NCI-H524 treated with DMSO at 0.1 percent for 48 hours (cell line): ENCODE measurements at regions not wholly inside any gene's neighbourhood (a gene's known extent, or its start where the extent isn't known, plus 50 kb on each side); places are given as distances from the start of the nearest gene placed in this dataset.

Experiments
- DNase-seq: peaks from one replicate; lab custom pipeline; 2025; lab: John Stamatoyannopoulos, UW

DNA sequence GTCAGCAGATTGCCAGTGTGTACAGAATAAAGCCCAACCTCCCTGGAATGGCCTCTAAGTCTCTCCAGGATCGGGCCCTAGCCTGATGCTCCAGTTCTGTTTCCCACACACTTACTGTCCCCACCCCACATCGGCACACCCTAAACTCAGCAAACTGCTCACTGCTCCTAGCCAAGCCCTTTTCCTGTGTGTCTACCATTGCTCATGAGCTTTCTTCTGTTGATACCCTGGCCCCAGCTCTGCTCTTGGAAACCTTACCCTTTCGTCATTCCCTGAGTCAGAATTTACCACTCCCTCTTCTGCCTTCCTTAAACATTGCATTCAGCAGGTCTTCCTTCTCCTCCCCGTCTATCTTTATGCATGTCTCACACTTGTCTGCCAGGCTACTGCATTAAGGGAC lies 158.9 kb downstream of the TMX1 start:
- no peak for DNase-seq

- no peak for DNase-seq
Measured at GRCh38 chr14:51400139-51400538, 160.1 kb downstream of the TMX1 start.

DNA sequence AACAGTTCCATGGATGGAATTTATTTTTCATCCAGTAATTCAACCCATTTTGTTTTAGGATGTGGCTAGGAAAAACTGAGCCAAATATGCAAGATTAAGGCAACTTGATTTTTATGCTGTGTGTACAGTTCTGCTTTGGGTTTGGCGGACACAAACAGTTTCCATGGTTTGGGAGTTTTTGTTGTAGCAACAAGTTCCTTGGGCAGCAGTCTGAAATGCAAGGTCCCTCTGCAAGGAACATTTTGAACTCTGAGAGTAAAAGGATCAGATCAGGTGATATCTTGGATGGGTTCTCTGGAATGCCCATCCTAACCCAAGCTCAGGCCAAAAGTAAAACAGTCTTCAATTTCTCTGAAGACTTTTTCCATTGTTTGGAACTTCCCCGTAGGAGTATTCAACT lies 161.2 kb downstream of the TMX1 start:
- no peak for DNase-seq

DNA sequence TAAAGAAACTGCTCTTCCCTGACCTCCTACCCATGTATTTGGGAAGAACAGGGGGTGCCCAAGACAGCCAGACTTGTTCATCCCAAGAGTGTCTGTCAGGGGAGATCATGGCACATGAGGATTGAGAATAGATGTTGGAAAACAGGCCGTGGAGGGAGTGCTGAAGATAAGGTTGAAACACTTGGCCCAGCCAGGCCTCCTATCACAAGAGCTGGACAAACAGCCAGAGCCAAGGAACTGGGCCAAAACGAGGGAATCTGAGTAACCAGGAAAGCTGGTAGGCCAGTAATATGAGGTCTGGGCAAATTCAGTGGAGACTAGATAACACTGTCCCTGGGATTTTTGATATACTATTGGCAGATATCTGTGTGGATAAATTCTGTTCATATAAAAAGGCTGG lies 161.7 kb downstream of the TMX1 start:
- DNase-seq: no peak

DNA sequence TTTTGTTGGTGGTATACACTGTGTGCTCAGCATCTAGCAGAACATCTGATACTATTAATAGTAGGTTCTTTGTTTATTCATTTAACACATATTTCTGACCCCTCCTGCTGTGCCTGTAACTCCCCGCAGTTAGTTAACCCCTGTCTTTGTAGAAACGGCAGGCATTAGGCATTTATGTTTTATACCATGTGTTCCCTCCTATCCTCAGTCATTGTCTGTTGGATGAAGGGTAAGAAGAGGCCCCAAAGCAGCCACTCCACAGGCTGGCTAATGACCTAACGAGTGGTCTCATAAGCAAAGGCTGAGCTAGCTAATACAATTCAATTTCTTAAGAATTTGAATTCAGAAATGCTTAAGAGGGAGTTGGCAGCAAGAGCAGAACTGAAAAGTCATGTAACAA lies 170.8 kb downstream of the TMX1 start:
- no peak for DNase-seq

DNA sequence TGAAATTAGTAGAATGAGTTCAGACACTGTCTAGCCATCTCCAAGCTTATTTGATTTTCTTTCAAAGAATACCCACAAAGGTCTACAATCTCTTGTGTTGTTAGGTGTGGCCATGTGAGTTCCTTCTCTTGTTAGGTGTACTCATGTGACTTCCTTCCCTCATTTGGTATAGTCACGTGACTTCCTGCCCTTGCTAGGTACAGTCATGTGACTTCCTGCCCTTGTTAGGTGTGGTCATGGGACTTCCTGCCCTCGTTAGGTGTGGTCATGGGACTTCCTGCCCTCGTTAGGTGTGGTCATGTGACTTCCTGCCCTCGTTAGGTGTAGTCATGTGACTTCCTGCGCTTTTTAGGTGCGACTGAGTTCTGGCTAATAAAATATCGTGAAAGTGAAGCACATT lies 179.6 kb downstream of the TMX1 start:
- no peak for DNase-seq

DNA sequence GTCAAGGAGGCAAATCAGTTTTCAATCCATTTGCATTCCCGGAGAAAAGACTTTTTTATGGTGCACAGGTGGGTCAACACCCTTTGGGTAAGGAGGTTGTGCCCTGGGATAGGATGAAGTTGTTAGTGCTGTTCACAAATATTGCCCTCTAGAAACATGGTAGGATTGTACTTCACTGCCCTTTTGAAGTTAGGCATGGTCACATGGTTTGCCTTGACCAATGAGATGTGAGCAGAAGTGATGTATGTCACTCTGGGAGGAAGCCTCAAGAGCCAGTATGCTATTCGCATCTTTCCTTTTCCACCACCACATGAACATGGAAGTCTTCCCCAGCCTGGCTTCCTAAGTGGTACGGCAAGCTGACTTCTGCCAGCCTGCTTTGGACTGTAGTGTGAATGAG lies 182.7 kb downstream of the TMX1 start:
- DNase-seq: no peak

- DNase-seq: no peak
Measured at GRCh38 chr14:51424041-51424440, 184.0 kb downstream of the TMX1 start.

DNA sequence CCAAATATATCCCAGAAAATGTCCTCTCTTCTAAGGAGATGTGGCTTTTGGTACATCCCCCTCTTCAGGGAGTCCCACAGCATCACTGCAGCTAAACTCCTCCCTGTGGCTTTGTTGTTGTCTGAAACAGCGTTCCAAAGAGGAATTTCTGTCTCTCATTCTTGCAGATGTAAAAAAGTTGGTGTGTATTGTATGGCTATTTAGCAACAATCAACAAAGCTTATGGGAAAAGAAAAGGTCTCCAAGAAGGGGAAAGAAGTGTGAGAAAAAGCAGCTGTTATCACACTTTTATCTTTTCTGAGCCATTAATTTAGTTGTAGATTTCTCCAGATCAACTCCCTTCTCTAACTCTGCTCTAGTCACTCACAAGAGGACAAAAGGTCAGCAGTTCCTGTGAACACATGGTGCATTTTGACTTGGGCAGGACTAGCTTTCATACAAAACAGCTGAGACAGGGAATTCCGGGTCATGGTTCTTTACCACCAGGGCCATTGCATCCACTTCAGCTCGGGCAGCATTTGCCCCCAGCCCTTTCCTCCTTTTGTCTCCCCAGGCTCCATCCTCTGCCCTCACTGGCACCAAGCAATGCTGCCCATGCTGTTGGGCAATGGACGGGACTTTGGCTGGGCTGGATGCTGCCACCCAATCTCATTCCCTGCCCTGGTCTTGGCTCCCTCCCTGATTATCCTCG lies 184.7 kb downstream of the TMX1 start:
- no peak for DNase-seq

GRCh38 chr14:51428981-51429380 lies 188.9 kb downstream of the TMX1 start:
- no peak for DNase-seq

DNA sequence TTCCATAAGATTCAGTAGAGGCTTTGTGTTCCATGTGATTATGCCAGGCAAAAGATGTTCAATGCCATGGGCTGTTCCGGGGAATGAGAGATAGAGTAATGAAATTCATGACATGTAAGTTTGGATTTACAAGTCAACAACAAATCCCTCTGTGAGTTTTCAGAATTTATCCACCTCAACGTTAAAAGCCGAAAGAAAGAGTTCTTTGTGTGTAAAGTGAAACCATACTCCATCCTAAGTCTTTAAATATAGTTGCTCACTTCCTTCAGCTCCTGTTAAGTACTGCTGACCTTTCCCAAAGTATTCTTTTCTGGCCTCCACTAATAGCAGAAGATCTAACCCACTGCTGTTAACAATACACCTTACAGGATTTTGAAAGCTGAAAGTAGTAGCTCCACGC lies 190.0 kb downstream of the TMX1 start:
- DNase-seq: no peak

GRCh38 chr14:51430633-51431032 lies 190.6 kb downstream of the TMX1 start:
- DNase-seq: no peak

- DNase-seq: no peak
Measured at GRCh38 chr14:51431033-51431709, 191.1 kb downstream of the TMX1 start.

GRCh38 chr14:51431741-51432140 lies 191.7 kb downstream of the TMX1 start:
- no peak for DNase-seq

DNA sequence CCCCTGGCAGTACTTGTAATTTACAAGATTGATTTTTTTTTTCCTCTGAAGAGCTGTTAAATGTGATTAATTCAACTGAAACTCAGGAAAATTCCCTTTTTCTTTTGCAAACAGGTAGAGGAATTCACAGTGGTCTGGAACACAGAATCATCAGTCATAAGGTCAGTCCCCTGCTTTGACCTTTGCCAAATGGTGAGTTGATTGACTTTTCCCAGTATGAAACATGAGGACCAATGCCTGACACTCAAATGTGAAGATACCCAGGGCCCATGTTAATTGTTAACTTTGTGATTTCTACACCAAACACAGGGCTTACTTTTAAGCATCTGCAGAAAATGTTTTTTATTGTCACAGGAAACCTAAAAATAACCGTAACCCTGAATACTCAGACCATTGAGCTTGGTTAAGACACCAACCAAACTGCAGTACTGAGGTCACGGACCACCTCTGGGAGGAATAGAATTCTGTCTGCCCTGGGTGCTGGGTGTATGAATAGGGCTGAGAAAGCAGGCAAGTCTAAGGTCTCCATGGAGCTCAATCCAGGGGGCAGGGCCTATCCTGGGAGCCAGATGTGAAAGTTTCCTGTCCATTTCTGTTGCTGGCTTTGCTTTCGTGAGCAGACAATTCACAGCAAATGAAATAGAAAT lies 192.4 kb downstream of the TMX1 start:
- no peak for DNase-seq

- DNase-seq: no peak
Measured at GRCh38 chr14:51436630-51437029, 196.6 kb downstream of the TMX1 start.

- no peak for DNase-seq
Measured at GRCh38 chr14:51439896-51440295, 199.8 kb downstream of the TMX1 start.

DNA sequence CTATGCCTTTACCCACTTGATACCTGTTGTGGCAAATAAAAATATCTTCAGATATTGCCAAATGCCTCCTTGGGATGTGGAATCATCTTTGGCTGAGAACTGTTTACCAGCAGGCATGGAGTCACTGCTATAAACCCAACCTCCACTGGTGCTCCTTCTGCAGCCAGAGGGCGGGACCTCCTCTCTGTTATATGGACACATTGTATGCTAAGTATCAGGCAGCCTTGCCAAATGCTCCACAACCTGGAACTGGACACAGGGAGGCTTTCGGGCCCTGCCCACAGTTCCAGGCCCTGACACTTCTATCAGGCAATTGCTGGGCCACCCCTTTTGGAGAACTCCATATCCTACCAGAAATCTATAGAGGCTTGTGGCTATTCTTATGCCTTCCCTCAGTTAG lies 201.0 kb downstream of the TMX1 start:
- DNase-seq: no peak

- DNase-seq: no peak
Measured at GRCh38 chr14:51442513-51443175, 202.6 kb downstream of the TMX1 start.

DNA sequence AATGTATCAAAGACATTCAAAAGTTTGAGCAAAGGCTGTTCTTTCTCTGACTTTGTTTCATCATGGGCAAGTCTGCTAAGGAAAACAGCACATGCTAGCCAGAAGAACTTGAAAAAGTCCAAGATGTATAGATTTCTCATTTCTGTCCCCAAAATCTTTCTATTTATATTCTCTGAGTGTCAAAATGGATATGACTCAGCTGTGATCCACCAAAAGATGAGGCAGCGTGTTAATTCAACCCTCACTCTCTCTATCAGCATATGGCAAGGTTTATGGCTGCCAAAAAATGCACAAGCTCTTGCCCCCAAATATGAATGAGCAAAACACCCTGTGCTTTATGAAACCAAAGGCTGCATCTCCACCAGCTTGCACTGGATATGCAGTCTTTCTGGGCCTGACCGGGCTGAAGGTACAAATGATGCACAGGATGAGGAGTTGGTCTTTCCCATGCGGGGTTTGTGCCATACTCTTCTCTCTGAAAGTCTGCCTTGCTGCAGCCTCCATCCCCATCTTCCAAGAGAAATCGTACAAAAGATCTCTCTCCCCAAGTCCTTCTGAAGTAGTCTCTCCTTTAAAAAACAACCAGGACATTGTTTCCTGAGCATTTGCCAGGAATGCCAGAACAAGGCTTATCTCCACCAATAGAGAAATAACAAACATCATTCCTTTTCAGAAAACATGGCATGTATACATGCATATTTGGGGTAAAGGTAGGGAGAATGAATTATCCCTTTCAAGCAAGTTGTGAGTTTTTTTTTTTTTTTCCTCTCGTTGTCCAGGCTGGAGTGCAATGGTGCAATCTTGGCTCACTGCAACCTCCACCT lies 203.4 kb downstream of the TMX1 start:
- no peak for DNase-seq

- no peak for DNase-seq
Measured at GRCh38 chr14:51444353-51445000, 204.4 kb downstream of the TMX1 start.

DNA sequence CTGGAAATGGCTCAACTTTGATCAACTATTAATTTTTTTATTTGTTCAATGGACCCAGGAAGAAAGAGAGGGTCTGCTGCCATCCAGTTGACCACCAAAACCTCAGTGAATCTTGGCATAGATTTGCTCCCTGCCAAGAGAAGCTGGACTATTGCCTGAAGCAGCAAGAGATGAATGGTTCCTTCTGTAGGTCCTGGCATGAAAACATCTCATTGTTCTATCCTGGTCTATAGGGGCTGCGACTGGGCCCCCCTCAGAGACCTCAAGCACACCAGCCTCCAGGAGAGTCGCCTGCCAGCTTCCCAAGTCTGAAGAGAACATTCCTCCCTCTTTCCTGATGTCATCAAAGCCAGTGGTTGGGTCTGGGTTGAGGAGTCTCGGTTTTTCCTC lies 204.9 kb downstream of the TMX1 start:
- DNase-seq: no peak
